Heart left ventricle (tissue), 16 donors: ENCODE measurements at regions not wholly inside any gene's neighbourhood (a gene's known extent, or its start where the extent isn't known, plus 50 kb on each side); places are given as distances from the start of the nearest gene placed in this dataset.

ENCODE experiments used
- ATAC-seq, 4 donors: fragments of 200-7000 bp; cut with Tn5 transposase; one replicate each; pipeline ENCODE4 v1.9.1; 2020 to 2022; ENCODE audit warnings: moderate library complexity in 4 of 4, mild to moderate bottlenecking in 3 of 4, moderate number of reproducible peaks in 1 of 4
- DNase-seq, 5 donors: peaks; one replicate each; pipeline ENCODE4 v3.0.0-alpha.2; 2020
- H3K27ac ChIP-seq, 12 donors: fragments of 200-600 bp; sonication (generic) in 4 of 12; one replicate each; pipeline versions ENCODE4 v1.5.0 to v1.8.0; 2016 to 2022; ENCODE audit warnings: mild to moderate bottlenecking in 2 of 12
- H3K27me3 ChIP-seq, 9 donors: fragments of 200-600 bp; sonication (generic) in 2 of 9; one replicate each; pipeline versions ENCODE4 v1.5.1 to v1.8.0; 2016 to 2022; ENCODE audit warnings: mild to moderate bottlenecking in 3 of 9
- H3K36me3 ChIP-seq, 9 donors: fragments of 200-600 bp; sonication (generic) in 2 of 9; one replicate each; pipeline versions ENCODE4 v1.5.0 to v1.8.0; 2018 to 2022; ENCODE audit warnings: mild to moderate bottlenecking in 2 of 9
- H3K4me1 ChIP-seq, 12 donors: fragments of 200-600 bp; sonication (generic) in 4 of 12; one replicate each; pipeline versions ENCODE4 v1.5.0 to v1.8.0; 2016 to 2022; ENCODE audit warnings: mild to moderate bottlenecking in 3 of 12
- H3K4me3 ChIP-seq, 12 donors: fragments of 200-600 bp; sonication (generic) in 4 of 12; one replicate each; pipeline versions ENCODE4 v1.5.0 to v1.8.0; 2017 to 2022; ENCODE audit warnings: mild to moderate bottlenecking in 9 of 12, moderate library complexity in 4 of 12
- H3K9me3 ChIP-seq, 12 donors: fragments of 200-600 bp; sonication (generic) in 4 of 12; one replicate each; pipeline versions ENCODE4 v1.5.0 to v1.8.0; 2016 to 2022; ENCODE audit warnings: mild to moderate bottlenecking in 1 of 12
- CTCF ChIP-seq, 12 donors: fragments of 200-600 bp; sonication (generic) in 4 of 12; IDR thresholded peaks; one replicate each; pipeline versions ENCODE4 v1.5.0 to v1.8.0; 2018 to 2022; ENCODE audit warnings: antibody characterized with exemption in 12 of 12, mild to moderate bottlenecking in 5 of 12
- POLR2A ChIP-seq, 2 donors: fragments of 450-650 bp; IDR thresholded peaks; one replicate each; pipeline ENCODE4 v1.6.1; 2017; ENCODE audit warnings: antibody characterized with exemption in 2 of 2, mild to moderate bottlenecking in 2 of 2, moderate library complexity in 2 of 2
- WGBS, 4 donors: extraction: QIAGEN DNeasy Blood & Tissue Kit in 2 of 4; methylation state at CpG; one replicate each; pipeline versions ENCODE4 v1.1.5 to v1.1.7; 2013 to 2018; 5-methylcytosine and 5-hydroxymethylcytosine counted together
- intact Hi-C, 10 donors: fragments of 100-400 bp; cut with DNase I; formaldehyde crosslinking; loops; one replicate each; pipeline versions ENCODE4 v1.11.1 to v1.14.2; 2022
- donor health status: ischemic (EF 13 %, LVEDD 7.1; RV severe dilation, severe dysfunction).
- donor health status: healthy with polysubstance abuse.
- donor health status: DM: no; HTN: yes; CAD: no.
- donor health status: DM: no; HTN: no; CAD: no.
- donor health status: ischemic (EF 25% LVEDD 6.9; RV normal size, moderate dysfunction).
- donor health status: ischemic (EF 25% LVEDD 5.7; RV mildly dilated, moderate dysfunction).
- donor health status: healthy.
- donor health status: DM: yes; HTN: yes; CAD: no.
- donor health status: ischemic (EF 35%, LVEDD 5.7; RV mildly dilated, moderate dysfunction).
- donor health status: nonischemic (EF 11% LVEDD 7.7; RV severe dilation, severe dysfunction).
- donor health status: DM: yes; HTN: yes; CAD: no.
- donor health status: PGD.
- donor health status: ischemic (EF 29% LVEDD 5.4; RV normal size, mild dysfunction).
- donor health status: nonischemic (EF 23%, LVEDD 6.1; RV moderate dilation, normal function).

GRCh38 chr12:61854902-61855301, 405.3 kb upstream of the USP15 start:
- Histone ChIP-seq H3K9me3 (peaks cover 0 to 17% (median 3%) of the 10 kb centered on the region in 12 donors), H3K27me3 (no peaks in the 10 kb centered on the region), H3K27ac (no peak overlapping the region), H3K4me1 (no peaks in the 10 kb centered on the region), H3K36me3 (no peaks in the 10 kb centered on the region), H3K4me3 (no peak overlapping the region)
- no peak for TF ChIP-seq CTCF (IDR thresholded peaks at IDR 0.05)
- no peak for TF ChIP-seq POLR2A (IDR thresholded peaks at IDR 0.05)
- intact Hi-C loops = no loop called here
- DNase-seq (no peak), ATAC-seq (no peak)

DNA sequence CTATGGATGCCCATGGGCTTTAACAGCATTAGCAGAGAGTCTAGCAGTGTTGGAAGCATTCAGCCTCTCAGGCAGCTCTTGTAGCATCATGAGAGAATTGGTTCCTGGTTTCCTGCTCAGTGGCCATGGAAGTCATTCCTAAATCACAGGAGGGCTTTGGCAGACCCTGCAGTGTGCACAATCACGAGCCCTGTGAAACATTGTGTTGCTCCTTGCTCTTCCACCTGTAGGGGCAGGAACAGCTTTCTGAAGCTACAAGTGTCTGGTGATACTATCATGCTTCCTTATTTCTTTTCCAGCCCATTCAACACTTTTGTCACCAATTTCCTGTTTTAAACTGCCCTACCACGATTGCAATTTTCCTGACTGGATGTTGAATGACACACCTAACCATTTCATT, 402.2 kb upstream of the USP15 start:
- DNase-seq (no peak), ATAC-seq (no peak)
- peaks cover 0 to 17% (median 3%) of the 10 kb centered on the region in 12 donors for H3K9me3 ChIP-seq
- no peaks in the 10 kb centered on the region for H3K36me3 ChIP-seq
- H3K27ac ChIP-seq = no peak overlapping the region
- intact Hi-C loops = no loop called here
- H3K4me3 ChIP-seq = no peak overlapping the region
- TF ChIP-seq POLR2A (IDR thresholded peaks at IDR 0.05) (no peak), CTCF (IDR thresholded peaks at IDR 0.05) (no peak)
- H3K27me3 ChIP-seq = no peaks in the 10 kb centered on the region
- no peaks in the 10 kb centered on the region for H3K4me1 ChIP-seq
- WGBS, 4 donors = 51 to 61% (median 57%) methylated on average over 2 of the region's 2 CpGs

GRCh38 chr12:61860451-61860850, 399.8 kb upstream of the USP15 start:
- DNase-seq (no peak), ATAC-seq (no peak)
- no peaks in the 10 kb centered on the region for H3K36me3 ChIP-seq
- no peak for TF ChIP-seq CTCF (IDR thresholded peaks at IDR 0.05)
- TF ChIP-seq POLR2A (IDR thresholded peaks at IDR 0.05) = no peak
- no peaks in the 10 kb centered on the region for H3K4me1 ChIP-seq
- H3K27me3 ChIP-seq = no peaks in the 10 kb centered on the region
- no peaks in the 10 kb centered on the region for H3K9me3 ChIP-seq
- no peak overlapping the region for H3K4me3 ChIP-seq
- intact Hi-C loops = no loop called here
- no peak overlapping the region for H3K27ac ChIP-seq

DNA sequence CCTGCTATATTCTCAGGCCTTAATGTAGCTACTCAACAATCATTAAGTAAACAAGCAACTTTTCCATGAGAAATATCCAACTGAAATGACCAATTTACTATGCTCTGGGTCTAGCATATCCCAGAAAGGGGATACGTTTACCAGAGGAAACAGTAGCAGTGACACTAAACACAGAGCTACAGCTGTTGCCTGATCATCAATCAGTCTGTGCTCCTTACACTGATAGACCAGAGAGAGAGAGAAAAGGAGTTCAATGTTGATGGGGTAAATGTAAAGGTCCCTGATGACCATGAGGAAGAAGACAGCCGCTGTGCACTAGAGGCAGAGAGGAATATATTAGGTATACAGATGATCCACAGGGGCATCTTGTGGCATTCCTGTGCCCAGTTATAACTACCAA, 397.2 kb upstream of the USP15 start:
- intact Hi-C loops = no loop called here
- no peaks in the 10 kb centered on the region for H3K27me3 ChIP-seq
- no peak overlapping the region for H3K4me3 ChIP-seq
- ATAC-seq (no peak), DNase-seq (no peak)
- no peaks in the 10 kb centered on the region for H3K9me3 ChIP-seq
- no peaks in the 10 kb centered on the region for H3K36me3 ChIP-seq
- H3K4me1 ChIP-seq = no peaks in the 10 kb centered on the region
- WGBS, 4 donors = 69 to 79% (median 69%) methylated on average over 2 of the region's 2 CpGs
- H3K27ac ChIP-seq = no peak overlapping the region
- no peak for TF ChIP-seq POLR2A (IDR thresholded peaks at IDR 0.05)
- no peak for TF ChIP-seq CTCF (IDR thresholded peaks at IDR 0.05)
